HG02571 (cell line): ENCODE measurements at regions not wholly inside any gene's neighbourhood (a gene's known extent, or its start where the extent isn't known, plus 50 kb on each side); places are given as distances from the start of the nearest gene placed in this dataset.
"Not testable (repeated sequence)": the region's sequence is repeated elsewhere in the genome, so short reads cannot be mapped to it uniquely, and the experiment has no call there.

Experiments
- ATAC-seq: cut with Tn5 transposase; IDR thresholded peaks from one replicate; pipeline ENCODE4 v1.9.1; 2021; ENCODE audit warnings: mild to moderate bottlenecking, moderate library complexity; ENCODE audit not compliant: unreplicated experiment

GRCh38 chr12:127496255-127496654, 770.7 kb upstream of the TMEM132C start:
- ATAC-seq = no peak

GRCh38 chr12:127500512-127501035, 766.4 kb upstream of the TMEM132C start:
- no peak for ATAC-seq

GRCh38 chr12:127501916-127502315, 765.1 kb upstream of the TMEM132C start:
- no peak for ATAC-seq

GRCh38 chr12:127503246-127503645, 763.7 kb upstream of the TMEM132C start:
- ATAC-seq = no peak

GRCh38 chr12:127503996-127504395, 763.0 kb upstream of the TMEM132C start:
- ATAC-seq = not testable (repeated sequence)

- ATAC-seq = no peak
These were observed 762.1 kb upstream of the TMEM132C start for GRCh38 chr12:127504874-127505273.

- no peak for ATAC-seq
These were observed 759.6 kb upstream of the TMEM132C start for GRCh38 chr12:127507341-127507740.

- no peak for ATAC-seq
These were observed 757.7 kb upstream of the TMEM132C start for GRCh38 chr12:127509066-127509778.

GRCh38 chr12:127515941-127516340, 751.0 kb upstream of the TMEM132C start:
- no peak for ATAC-seq

GRCh38 chr12:127516467-127516866, 750.5 kb upstream of the TMEM132C start:
- ATAC-seq = no peak

- no peak for ATAC-seq
These were observed 747.2 kb upstream of the TMEM132C start for GRCh38 chr12:127519779-127520178.

- ATAC-seq = no peak
These were observed 740.0 kb upstream of the TMEM132C start for GRCh38 chr12:127526925-127527324.

GRCh38 chr12:127528551-127528950, 738.4 kb upstream of the TMEM132C start:
- ATAC-seq = no peak

GRCh38 chr12:127531542-127531941, 735.4 kb upstream of the TMEM132C start:
- no peak for ATAC-seq

GRCh38 chr12:127533353-127533752, 733.6 kb upstream of the TMEM132C start:
- ATAC-seq = no peak

GRCh38 chr12:127536833-127537428, 730.0 kb upstream of the TMEM132C start:
- ATAC-seq = no peak

GRCh38 chr12:127538316-127538715, 728.7 kb upstream of the TMEM132C start:
- no peak for ATAC-seq

- no peak for ATAC-seq
These were observed 727.6 kb upstream of the TMEM132C start for GRCh38 chr12:127539226-127539858.

- ATAC-seq = no peak
These were observed 724.6 kb upstream of the TMEM132C start for GRCh38 chr12:127542391-127542790.

- no peak for ATAC-seq
These were observed 724.0 kb upstream of the TMEM132C start for GRCh38 chr12:127542931-127543330.

- ATAC-seq = no peak
These were observed 720.1 kb upstream of the TMEM132C start for GRCh38 chr12:127546721-127547505.
